ENCODE measurements at regions not wholly inside any gene's neighbourhood (a gene's known extent, or its start where the extent isn't known, plus 50 kb on each side); places are given as distances from the start of the nearest gene placed in this dataset.

- DNase-seq (ENCODE audit: low read depth in 2 of 2) = no peak
Observed at GRCh38 chr12:58190618-58191017, 249.3 kb downstream of the ATP23 start.

GRCh38 chr12:58196971-58197370, 255.6 kb downstream of the ATP23 start:
- DNase-seq (ENCODE audit: low read depth in 2 of 2) = no peak

- DNase-seq (ENCODE audit: low read depth in 2 of 2) = no peak
Observed at GRCh38 chr12:58202933-58203718, 261.8 kb downstream of the ATP23 start.

- no peak for DNase-seq (ENCODE audit: low read depth in 2 of 2)
Observed at GRCh38 chr12:58204071-58204470, 262.7 kb downstream of the ATP23 start.

DNA sequence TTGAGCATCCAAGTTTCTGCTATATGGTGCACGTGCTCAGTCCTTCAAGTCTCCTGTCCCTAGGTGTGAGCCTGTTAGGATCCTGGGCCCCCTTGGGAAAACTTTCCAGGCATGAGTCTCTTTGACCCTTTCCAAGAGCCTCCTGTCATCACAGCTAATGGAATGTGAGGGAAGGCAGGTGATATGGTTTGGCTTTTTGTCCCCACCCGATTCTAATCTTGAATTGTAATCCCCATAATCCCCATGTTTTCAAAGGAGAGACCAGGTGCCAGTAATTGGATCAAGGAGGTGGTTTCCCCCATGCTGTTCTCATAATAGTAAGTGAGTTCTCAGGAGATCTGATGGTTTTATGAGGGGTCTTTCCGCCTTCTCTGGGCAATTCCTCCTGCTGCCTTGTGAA, 265.5 kb downstream of the ATP23 start:
- DNase-seq (ENCODE audit: low read depth in 2 of 2) = no peak

DNA sequence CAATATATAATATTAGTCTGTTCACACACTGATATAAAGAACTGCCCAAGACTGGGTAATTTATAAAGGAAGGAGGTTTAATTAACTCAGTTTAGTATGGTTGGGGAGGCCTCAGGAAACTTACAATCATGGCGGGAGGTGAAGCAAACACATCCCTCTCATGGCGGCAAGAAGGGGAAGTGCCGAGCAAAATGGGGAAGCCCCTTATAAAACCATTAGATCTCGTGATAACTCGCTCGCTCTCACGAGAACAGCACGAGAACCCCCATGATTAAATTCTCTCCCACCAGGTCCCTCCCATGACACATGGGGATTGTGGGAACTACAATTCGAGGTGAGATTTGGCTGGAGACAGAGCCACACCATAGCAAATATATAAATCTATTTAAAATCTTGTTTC, 269.8 kb downstream of the ATP23 start:
- no peak for DNase-seq (ENCODE audit: low read depth in 2 of 2)

GRCh38 chr12:58217130-58217529, 275.8 kb downstream of the ATP23 start:
- DNase-seq (ENCODE audit: low read depth in 2 of 2) = no peak

GRCh38 chr12:58224536-58225105, 283.3 kb downstream of the ATP23 start:
- DNase-seq (ENCODE audit: low read depth in 2 of 2) = no peak

- no peak for DNase-seq (ENCODE audit: low read depth in 2 of 2)
Observed at GRCh38 chr12:58225203-58225877, 284.0 kb downstream of the ATP23 start.

DNA sequence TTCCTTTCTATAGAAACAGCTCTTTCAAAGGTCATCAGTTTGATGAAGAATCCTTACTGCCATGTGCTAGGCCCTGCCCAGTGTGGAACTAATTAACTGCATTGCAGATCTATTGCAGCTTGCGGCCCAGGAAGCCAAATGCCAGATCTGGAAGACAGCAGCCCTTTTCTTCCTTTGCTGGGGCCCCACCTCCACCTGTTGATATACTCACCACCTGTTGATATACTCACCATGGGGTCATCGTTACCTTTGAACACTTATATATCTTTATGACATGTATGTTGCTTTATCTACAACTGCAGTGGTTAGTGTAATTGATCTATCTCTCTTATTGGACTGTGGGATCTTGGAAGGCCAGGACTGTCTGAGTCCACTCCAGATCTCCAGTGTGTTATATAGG, 292.5 kb downstream of the ATP23 start:
- no peak for DNase-seq (ENCODE audit: low read depth in 2 of 2)

DNA sequence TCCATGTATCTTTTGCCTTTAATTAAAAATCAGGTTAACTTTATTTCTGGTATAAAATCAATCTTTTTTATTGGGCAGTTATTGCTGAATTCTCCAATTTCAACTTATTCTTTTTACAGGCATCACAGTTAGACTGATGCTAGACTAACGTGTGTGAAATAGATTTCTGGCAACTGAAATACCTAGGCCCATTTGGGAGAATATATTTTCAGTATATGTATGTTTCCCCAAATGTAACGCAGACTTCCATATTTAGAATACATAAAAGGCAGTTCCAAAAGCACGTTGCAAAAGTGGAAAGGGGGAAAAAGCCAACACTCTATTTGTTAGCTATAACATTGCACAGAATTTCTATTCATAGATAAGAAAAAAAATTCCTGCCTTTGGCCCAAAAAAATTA, 297.0 kb downstream of the ATP23 start:
- no peak for DNase-seq (ENCODE audit: low read depth in 2 of 2)

GRCh38 chr12:58241099-58241498, 299.7 kb downstream of the ATP23 start:
- DNase-seq (ENCODE audit: low read depth in 2 of 2) = no peak

DNA sequence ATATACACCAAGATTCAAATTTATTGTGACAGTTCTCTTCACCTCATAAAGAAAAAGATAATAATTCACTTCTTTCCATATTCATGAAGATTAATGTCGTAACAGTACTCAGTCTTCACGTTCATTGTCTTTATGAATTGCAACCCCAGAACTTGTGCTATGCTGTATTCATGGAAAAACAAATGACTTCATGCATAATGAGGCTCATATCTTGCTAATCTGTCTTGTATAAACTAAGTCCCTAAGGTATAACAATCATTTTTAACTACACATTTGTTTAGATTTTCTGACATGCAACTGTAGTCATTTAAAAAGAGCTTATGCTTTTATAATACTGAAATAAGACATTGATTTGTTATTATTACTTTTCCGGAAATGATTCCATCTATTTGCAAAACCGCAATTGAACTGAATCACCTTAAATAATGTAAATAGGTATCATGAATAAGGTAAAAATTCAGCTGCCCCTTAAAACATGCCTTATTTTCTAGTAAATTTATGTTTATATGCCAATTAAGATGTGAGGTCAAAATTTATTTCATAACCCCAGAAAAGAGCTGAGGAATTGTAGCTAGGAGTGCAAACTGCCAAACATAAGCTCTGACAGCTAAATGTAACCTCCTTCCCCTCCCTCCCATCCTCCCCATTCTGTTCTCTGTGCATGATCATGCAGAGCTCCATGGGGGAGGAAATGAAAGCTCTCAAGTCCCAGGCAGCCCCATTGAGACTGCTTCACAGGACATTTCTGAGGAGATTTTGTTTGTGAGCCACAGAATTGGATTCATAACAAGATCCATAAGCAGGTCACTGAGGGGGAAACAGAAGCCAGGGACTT, 301.6 kb downstream of the ATP23 start:
- no peak for DNase-seq (ENCODE audit: low read depth in 2 of 2)

- DNase-seq (ENCODE audit: low read depth in 2 of 2) = no peak
Observed at GRCh38 chr12:58247633-58248032, 306.3 kb downstream of the ATP23 start.

DNA sequence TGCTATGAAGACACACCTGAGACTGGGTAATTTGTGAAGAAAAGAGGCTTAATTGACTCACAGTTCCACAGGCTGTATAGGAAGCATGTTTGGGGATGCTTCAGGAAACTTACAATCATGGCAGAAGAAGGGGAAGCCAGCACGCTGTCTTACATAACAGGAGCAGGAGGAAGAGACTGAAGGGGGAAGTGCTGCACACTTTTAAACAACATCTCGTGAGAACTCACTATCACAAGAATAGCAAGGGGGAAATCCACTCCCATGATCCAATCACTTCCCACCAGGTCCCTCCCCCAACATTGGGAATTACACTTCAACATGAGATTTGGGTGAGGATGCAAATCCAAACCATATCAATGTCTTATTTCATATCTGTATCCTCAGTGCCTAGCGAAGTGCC, 307.2 kb downstream of the ATP23 start:
- DNase-seq (ENCODE audit: low read depth in 2 of 2) = no peak

DNA sequence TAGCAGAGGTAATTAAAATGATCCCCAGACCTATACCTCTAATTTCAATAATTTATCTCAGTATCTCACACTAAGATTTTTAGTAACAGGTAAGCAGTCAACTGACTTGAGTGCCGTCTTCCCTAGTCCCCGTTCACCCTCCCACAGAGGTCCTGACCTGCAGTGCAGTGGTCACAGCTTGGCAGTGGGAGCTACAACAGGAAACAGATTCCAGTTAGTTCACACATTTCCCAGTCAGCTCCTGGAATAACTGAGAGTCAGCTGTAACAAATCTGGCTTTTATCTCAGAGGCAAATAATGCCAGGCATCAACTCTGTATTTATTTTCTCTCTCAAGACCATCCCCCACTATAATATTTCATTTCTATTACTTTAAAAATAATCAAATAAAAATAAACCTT, 308.2 kb downstream of the ATP23 start:
- DNase-seq (ENCODE audit: low read depth in 2 of 2) = no peak

DNA sequence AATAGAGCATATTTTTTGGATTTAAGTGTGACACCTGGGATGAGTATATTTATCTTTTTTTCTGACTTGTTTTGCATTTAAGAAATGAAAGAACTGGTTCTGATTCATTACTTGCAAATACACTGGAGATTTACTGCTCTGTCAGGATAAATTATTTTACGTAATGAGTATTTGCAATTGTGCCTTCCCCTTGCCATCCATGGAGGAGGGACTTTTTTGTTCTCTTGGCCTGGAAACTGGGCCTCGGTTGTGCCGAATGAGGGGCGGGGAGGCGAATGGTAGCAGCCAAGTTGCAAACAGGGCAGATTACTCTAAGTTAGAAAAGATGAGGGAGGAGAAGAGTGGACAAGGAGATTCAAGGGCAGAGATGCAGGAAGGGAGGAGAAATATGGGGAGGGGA, 308.7 kb downstream of the ATP23 start:
- DNase-seq (ENCODE audit: low read depth in 2 of 2) = no peak

- no peak for DNase-seq (ENCODE audit: low read depth in 2 of 2)
Observed at GRCh38 chr12:58252914-58253313, 311.5 kb downstream of the ATP23 start.

DNA sequence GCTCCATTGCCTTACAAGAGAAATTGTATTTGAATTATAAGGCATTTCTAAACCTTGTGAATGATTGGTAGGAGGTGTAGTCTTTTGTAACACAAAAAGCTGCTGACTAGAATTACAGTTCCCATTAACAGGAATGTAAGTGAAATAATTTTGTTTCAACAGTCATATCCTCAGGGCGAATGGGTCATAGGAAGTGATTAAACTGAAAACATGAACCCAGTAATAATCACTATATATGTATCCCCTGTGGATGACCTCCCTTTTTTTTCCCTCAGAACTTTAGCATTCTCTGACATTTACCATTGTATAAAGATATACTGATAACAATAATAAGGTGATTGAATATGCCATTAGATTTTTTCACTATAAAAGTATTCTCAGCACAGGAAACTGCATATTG, 312.3 kb downstream of the ATP23 start:
- DNase-seq (ENCODE audit: low read depth in 2 of 2) = no peak

DNA sequence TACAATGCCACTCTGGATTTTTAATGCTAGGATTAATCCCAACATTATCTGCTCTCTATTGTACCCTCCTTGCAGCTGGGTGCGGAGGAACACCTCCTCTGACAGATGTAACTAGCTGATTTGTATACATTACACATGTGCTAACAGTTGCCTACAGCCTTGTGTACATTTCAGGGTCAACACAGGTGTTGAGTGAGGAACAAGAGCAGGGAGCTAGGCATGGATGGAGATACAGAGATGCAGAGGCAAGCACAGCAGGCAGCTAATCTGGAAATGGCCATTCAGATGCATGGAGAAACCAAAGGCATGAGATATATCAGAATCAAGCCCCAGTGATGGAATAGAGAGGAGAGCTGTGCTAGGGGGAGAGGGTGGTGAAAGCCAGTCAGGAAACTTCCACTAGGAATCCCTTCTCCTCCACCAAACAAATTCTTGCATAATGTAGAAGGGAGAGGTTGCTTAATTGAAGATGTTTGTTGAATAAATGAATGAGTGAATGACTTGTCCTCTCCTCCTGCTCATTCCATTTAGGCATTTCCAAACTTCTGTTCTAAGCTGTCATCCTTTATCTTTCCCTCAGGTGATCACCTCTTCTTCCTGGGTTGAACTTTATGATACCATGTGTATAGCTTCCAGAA, 313.2 kb downstream of the ATP23 start:
- DNase-seq (ENCODE audit: low read depth in 2 of 2) = no peak

- DNase-seq (ENCODE audit: low read depth in 2 of 2) = no peak
Observed at GRCh38 chr12:58262796-58263195, 321.4 kb downstream of the ATP23 start.

DNA sequence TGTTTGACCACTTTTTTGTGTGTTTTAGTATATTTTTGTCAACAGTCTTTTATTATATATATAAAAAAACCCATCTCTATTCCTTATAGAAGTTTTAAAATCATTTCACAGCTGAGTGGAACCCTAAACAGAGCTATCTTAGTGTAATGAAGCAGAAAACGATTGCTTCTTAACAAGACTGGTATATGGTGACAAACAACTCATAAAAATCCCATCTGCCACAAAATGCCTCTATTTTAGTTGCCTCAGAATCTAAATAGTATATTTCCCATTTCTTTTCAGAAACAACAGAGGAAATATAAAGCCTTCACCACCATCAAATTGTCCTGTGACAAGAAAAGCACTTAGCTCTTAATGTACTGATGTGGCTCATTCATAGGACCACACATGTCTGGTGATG, 322.4 kb downstream of the ATP23 start:
- no peak for DNase-seq (ENCODE audit: low read depth in 2 of 2)

Data from activated CD4-positive, alpha-beta T cell treated with anti-CD3 and anti-CD28 coated beads for 24 hours (primary cell).